IMR-90 (cell line): ENCODE measurements at regions not wholly inside any gene's neighbourhood (a gene's known extent, or its start where the extent isn't known, plus 50 kb on each side); places are given as distances from the start of the nearest gene placed in this dataset.

Experiments used
- CHD1 ChIP-seq: IDR thresholded peaks from 2 replicates; pipeline ENCODE4 v1.6.1; 2012; ENCODE audit warnings: low read depth, low read length, improper control_type of control experiment
- MAZ ChIP-seq: IDR thresholded peaks from 2 replicates; pipeline ENCODE4 v1.6.1; 2012; ENCODE audit warnings: low read depth, mild to moderate bottlenecking, low read length, improper control_type of control experiment, moderate library complexity, borderline replicate concordance

- TF ChIP-seq CHD1 (no peak), MAZ (no peak)
These were observed 76.9 kb downstream of the INSIG1 start (continued) for GRCh38 chr7:155374276-155375252.
